ENCODE measurements at regions not wholly inside any gene's neighbourhood (a gene's known extent, or its start where the extent isn't known, plus 50 kb on each side); places are given as distances from the start of the nearest gene placed in this dataset.
"Not testable (repeated sequence)": the region's sequence is repeated elsewhere in the genome, so short reads cannot be mapped to it uniquely, and the experiment has no call there.

GRCh38 chr1:213539464-213539863 lies 448.3 kb upstream of the PROX1 start:
- DNase-seq = no peak

GRCh38 chr1:213541641-213542040 lies 446.1 kb upstream of the PROX1 start:
- DNase-seq = no peak

- not testable (repeated sequence) for DNase-seq
These were observed 442.6 kb upstream of the PROX1 start for GRCh38 chr1:213545181-213545580.

- no peak for DNase-seq
These were observed 437.8 kb upstream of the PROX1 start for GRCh38 chr1:213549982-213550381.

- no peak for DNase-seq
These were observed 437.0 kb upstream of the PROX1 start for GRCh38 chr1:213550804-213551203.

- no peak for DNase-seq
These were observed 435.7 kb upstream of the PROX1 start for GRCh38 chr1:213552045-213552444.

- no peak for DNase-seq
These were observed 427.5 kb upstream of the PROX1 start for GRCh38 chr1:213560226-213560625.

- no peak for DNase-seq
These were observed 425.9 kb upstream of the PROX1 start for GRCh38 chr1:213561870-213562269.

- no peak for DNase-seq
These were observed 423.5 kb upstream of the PROX1 start for GRCh38 chr1:213564215-213564659.

GRCh38 chr1:213568929-213569815 lies 418.6 kb upstream of the PROX1 start:
- no peak for DNase-seq

GRCh38 chr1:213569816-213570150 lies 418.0 kb upstream of the PROX1 start:
- DNase-seq = no peak

- DNase-seq = no peak
These were observed 417.3 kb upstream of the PROX1 start for GRCh38 chr1:213570487-213570886.

GRCh38 chr1:213571419-213571818 lies 416.4 kb upstream of the PROX1 start:
- no peak for DNase-seq

- no peak for DNase-seq
These were observed 415.9 kb upstream of the PROX1 start for GRCh38 chr1:213571843-213572242.

- DNase-seq = no peak
These were observed 414.7 kb upstream of the PROX1 start for GRCh38 chr1:213572912-213573647.

- DNase-seq = no peak
These were observed 414.1 kb upstream of the PROX1 start for GRCh38 chr1:213573648-213574009.

- no peak for DNase-seq
These were observed 404.7 kb upstream of the PROX1 start for GRCh38 chr1:213582976-213583567.

GRCh38 chr1:213584272-213584671 lies 403.5 kb upstream of the PROX1 start:
- DNase-seq = no peak

- no peak for DNase-seq
These were observed 402.4 kb upstream of the PROX1 start for GRCh38 chr1:213585402-213585801.

- DNase-seq = no peak
These were observed 401.7 kb upstream of the PROX1 start for GRCh38 chr1:213585959-213586586.

- no peak for DNase-seq
These were observed 401.2 kb upstream of the PROX1 start for GRCh38 chr1:213586587-213586972.

- no peak for DNase-seq
These were observed 391.0 kb upstream of the PROX1 start for GRCh38 chr1:213596729-213597128.

GRCh38 chr1:213598263-213598662 lies 389.5 kb upstream of the PROX1 start:
- DNase-seq = no peak
